SK-N-SH (cell line): ENCODE measurements at regions not wholly inside any gene's neighbourhood (a gene's known extent, or its start where the extent isn't known, plus 50 kb on each side); places are given as distances from the start of the nearest gene placed in this dataset.

ENCODE experiments used
- CTCF ChIA-PET: fragments of 300-600, 350-600 bp; formaldehyde crosslinking; extraction: SDS; loops from one replicate; lab custom pipeline; 2021; lab: Yijun Ruan, JAX
- POLR2A ChIA-PET: fragments of 350-600 bp; sonication (Branson Sonifier 250); formaldehyde crosslinking; extraction: SDS; loops from one replicate; lab custom pipeline; 2020; ENCODE audit warnings: antibody characterized with exemption, inconsistent platforms; lab: Yijun Ruan, JAX
- DNase-seq: peaks from one replicate; pipeline ENCODE4 v3.0.0; 2012
- H2AFZ ChIP-seq: fragments of 200-600 bp; sonication (generic); 2 replicates; pipeline ENCODE4 v1.8.1; 2016; ENCODE audit warnings: antibody characterized with exemption, mild to moderate bottlenecking, low read depth
- H3F3A ChIP-seq: fragments of 200-600 bp; sonication (generic); replicated peaks from 2 replicates; pipeline ENCODE3; 2016; ENCODE audit warnings: antibody characterized with exemption, mild to moderate bottlenecking; ENCODE audit not compliant: insufficient read depth
- H3K27ac ChIP-seq, 2 experiments: fragments of 200-500 bp in 1 of 2; fragments of 200-600 bp in 1 of 2; sonication (Bioruptor generic) in 1 of 2; sonication (generic), shearing (Covaris generic) in 1 of 2; 2 replicates each; pipeline versions ENCODE4 v1.5.1 to v1.6.1; 2014 to 2016; ENCODE audit warnings: low read depth in 2 of 2, inconsistent platforms in 1 of 2, low read length in 1 of 2, mild to moderate bottlenecking in 1 of 2, mixed read lengths in 1 of 2
- H3K27me3 ChIP-seq: fragments of 200-600 bp; sonication (generic), shearing (Covaris generic); 2 replicates; pipeline ENCODE4 v1.6.1; 2016; ENCODE audit warnings: mixed run types; ENCODE audit not compliant: insufficient read depth
- H3K36me3 ChIP-seq, 2 experiments: fragments of 200-500 bp in 1 of 2; fragments of 200-600 bp in 1 of 2; sonication (Bioruptor generic) in 1 of 2; sonication (generic) in 1 of 2; replicated peaks in 1 of 2; 2 replicates each; pipeline versions ENCODE3 to v1.5.1; 2014 to 2016; ENCODE audit warnings: low read length in 1 of 2, mild to moderate bottlenecking in 1 of 2; ENCODE audit not compliant: insufficient read depth in 2 of 2, control insufficient read depth in 1 of 2
- H3K4me1 ChIP-seq, 2 experiments: fragments of 200-500 bp in 1 of 2; fragments of 200-600 bp in 1 of 2; sonication (Bioruptor generic) in 1 of 2; sonication (generic), shearing (Covaris generic) in 1 of 2; 2 replicates each; pipeline versions ENCODE4 v1.5.1 to v1.6.1; 2014 to 2016; ENCODE audit warnings: low read depth in 1 of 2, low read length in 1 of 2, mixed run types in 1 of 2; ENCODE audit not compliant: insufficient read depth in 2 of 2, control insufficient read depth in 1 of 2
- H3K4me2 ChIP-seq: fragments of 200-600 bp; sonication (generic), shearing (Covaris generic); 2 replicates; pipeline ENCODE4 v1.6.1; 2017; ENCODE audit warnings: mixed run types
- H3K4me3 ChIP-seq, 2 experiments: fragments of 200-500 bp in 1 of 2; fragments of 200-600 bp in 1 of 2; sonication (Bioruptor generic) in 1 of 2; sonication (generic), shearing (Covaris generic) in 1 of 2; 2 replicates each; pipeline versions ENCODE4 v1.5.1 to v1.8.1; 2014 to 2016; ENCODE audit warnings: low read depth in 2 of 2, inconsistent platforms in 1 of 2, low read length in 1 of 2, mild to moderate bottlenecking in 1 of 2, mixed read lengths in 1 of 2, moderate library complexity in 1 of 2
- H3K79me2 ChIP-seq: fragments of 200-600 bp; sonication (generic); 2 replicates; pipeline ENCODE4 v1.8.1; 2017; ENCODE audit warnings: mild to moderate bottlenecking; ENCODE audit not compliant: insufficient read depth
- H3K9ac ChIP-seq: fragments of 200-600 bp; sonication (generic); 2 replicates; pipeline ENCODE4 v1.6.1; 2017; ENCODE audit warnings: mixed run types
- H3K9me2 ChIP-seq: fragments of 200-600 bp; sonication (generic); 2 replicates; pipeline ENCODE4 v1.6.1; 2017; ENCODE audit warnings: mixed run types
- H3K9me3 ChIP-seq: fragments of 200-600 bp; sonication (generic); 2 replicates; pipeline ENCODE4 v1.6.1; 2017; ENCODE audit warnings: mixed run types, mild to moderate bottlenecking, moderate library complexity
- H4K20me1 ChIP-seq: fragments of 200-600 bp; sonication (generic); 2 replicates; pipeline ENCODE4 v1.6.1; 2017; ENCODE audit warnings: mild to moderate bottlenecking, mixed run types; ENCODE audit not compliant: insufficient read depth
- FOSL2 ChIP-seq: IDR thresholded peaks from 2 replicates; pipeline ENCODE4 v1.4.0; 2012; ENCODE audit warnings: low read depth, mild to moderate bottlenecking, moderate library complexity, borderline replicate concordance
- FOXJ3 ChIP-seq: sonication (generic); formaldehyde crosslinking; IDR thresholded peaks from 2 replicates; pipeline ENCODE4 v1.5.1; 2020; ENCODE audit warnings: mild to moderate bottlenecking, missing genetic modification reagents
- FOXM1 ChIP-seq: IDR thresholded peaks from 2 replicates; pipeline ENCODE4 v1.4.0; 2012; ENCODE audit warnings: low read depth, mild to moderate bottlenecking
- IRF3 ChIP-seq: fragments of 150-350 bp; IDR thresholded peaks from 2 replicates; pipeline ENCODE4 v1.6.1; 2016; ENCODE audit warnings: mild to moderate bottlenecking, low read depth, low read length
- JUND ChIP-seq: IDR thresholded peaks from 2 replicates; pipeline ENCODE4 v1.4.0; 2012
- MEF2A ChIP-seq: IDR thresholded peaks from 2 replicates; pipeline ENCODE4 v1.4.0; 2012; ENCODE audit warnings: low read depth, borderline replicate concordance
- MXI1 ChIP-seq: IDR thresholded peaks from 2 replicates; pipeline ENCODE4 v1.6.1; 2012; ENCODE audit warnings: mild to moderate bottlenecking, low read depth, low read length, improper control_type of control experiment
- NFIC ChIP-seq: IDR thresholded peaks from 2 replicates; pipeline ENCODE4 v1.4.0; 2012; ENCODE audit warnings: borderline replicate concordance
- PBX3 ChIP-seq: IDR thresholded peaks from 2 replicates; pipeline ENCODE4; 2012
- RAD21 ChIP-seq: IDR thresholded peaks from 2 replicates; pipeline ENCODE4 v1.6.1; 2012; ENCODE audit warnings: mild to moderate bottlenecking, low read length
- RFX5 ChIP-seq: IDR thresholded peaks from 2 replicates; pipeline ENCODE4 v1.6.1; 2012; ENCODE audit warnings: mild to moderate bottlenecking, improper control_type of control experiment, low read length
- RXRA ChIP-seq: IDR thresholded peaks from 2 replicates; pipeline ENCODE4 v1.4.0; 2012; ENCODE audit warnings: low read depth, mild to moderate bottlenecking, borderline replicate concordance
- TAF1 ChIP-seq: IDR thresholded peaks from 2 replicates; pipeline ENCODE4 v1.6.1; 2012; ENCODE audit warnings: low read depth, mild to moderate bottlenecking, low read length, moderate library complexity, borderline replicate concordance
- USF1 ChIP-seq: IDR thresholded peaks from 2 replicates; pipeline ENCODE4 v1.4.0; 2012; ENCODE audit warnings: low read depth, borderline replicate concordance
- USF2 ChIP-seq: fragments of 150-350 bp; IDR thresholded peaks from 2 replicates; pipeline ENCODE4 v1.6.1; 2017; ENCODE audit warnings: antibody characterized with exemption, low read length, low read depth, borderline replicate concordance
- WGBS: methylation state at CpG from one replicate; pipeline ENCODE4 v1.1.6; 2017; ENCODE audit warnings: low lambda C conversion rate; 5-methylcytosine and 5-hydroxymethylcytosine counted together

- H3K9me2 ChIP-seq: no peaks in the 10 kb centered on the region
- no peak overlapping the region for H3K27ac ChIP-seq
- H3K4me1 ChIP-seq: no peaks in the 10 kb centered on the region
- no peak overlapping the region for H3K9ac ChIP-seq
- no peaks in the 10 kb centered on the region for H3K36me3 ChIP-seq
- no peaks in the 10 kb centered on the region for H3K27me3 ChIP-seq
- no peak overlapping the region for H2AFZ ChIP-seq
- no peak overlapping the region for H3K4me2 ChIP-seq
- H3K9me3 ChIP-seq: no peaks in the 10 kb centered on the region
- WGBS: 78% methylated on average over 1 of the region's 1 CpG
- H3K4me3 ChIP-seq: no peak overlapping the region
- H3F3A ChIP-seq: no peaks in the 10 kb centered on the region
- DNase-seq: no peak
- CTCF ChIA-PET: no interaction called here
- POLR2A ChIA-PET: no interaction called here
- no peaks in the 10 kb centered on the region for H3K79me2 ChIP-seq
- H4K20me1 ChIP-seq: no peaks in the 10 kb centered on the region
- TF ChIP-seq TAF1: no peak
- no peak for TF ChIP-seq IRF3
- TF ChIP-seq RXRA: no peak
- TF ChIP-seq USF2: no peak
- TF ChIP-seq JUND: no peak
- no peak for TF ChIP-seq MEF2A
- TF ChIP-seq PBX3: no peak
- TF ChIP-seq MXI1: no peak
- TF ChIP-seq FOXJ3 (CRISPR knock-in tag): no peak
Measured at GRCh38 chr2:187051350-187051749, 202.4 kb upstream of the ZSWIM2 start.

- H3K9me3 ChIP-seq: no peaks in the 10 kb centered on the region
Measured at GRCh38 chr2:187050409-187050998, 201.5 kb upstream of the ZSWIM2 start.

More at GRCh38 chr2:187050409-187050998, 201.5 kb upstream of the ZSWIM2 start:
- TF ChIP-seq FOXM1 (no peak), NFIC (no peak), USF1 (no peak), RFX5 (no peak), PBX3 (no peak), RAD21 (no peak), FOSL2 (peak; percentile 11; the same call in 1 of the 2 replicates)
- TF ChIP-seq, all 33 proteins: peak for 1
- ChIA-PET CTCF (no interaction called here), POLR2A (no interaction called here)
- H3K27ac ChIP-seq: no peak overlapping the region
- DNase-seq: no peak
- no peaks in the 10 kb centered on the region for H4K20me1 ChIP-seq
- H3K4me2 ChIP-seq: no peak overlapping the region
- H3K79me2 ChIP-seq: no peaks in the 10 kb centered on the region
- no peaks in the 10 kb centered on the region for H3K36me3 ChIP-seq
- H2AFZ ChIP-seq: no peak overlapping the region
- no peaks in the 10 kb centered on the region for H3K9me2 ChIP-seq
- H3K4me1 ChIP-seq: no peaks in the 10 kb centered on the region
- no peak overlapping the region for H3K4me3 ChIP-seq
- no peaks in the 10 kb centered on the region for H3K27me3 ChIP-seq
- H3K9ac ChIP-seq: no peak overlapping the region
- no peaks in the 10 kb centered on the region for H3F3A ChIP-seq
- WGBS: 57% methylated on average over 4 of the region's 4 CpGs
